ENCODE measurements at regions not wholly inside any gene's neighbourhood (a gene's known extent, or its start where the extent isn't known, plus 50 kb on each side); places are given as distances from the start of the nearest gene placed in this dataset.
"Not testable (repeated sequence)": the region's sequence is repeated elsewhere in the genome, so short reads cannot be mapped to it uniquely, and the experiment has no call there.

DNA sequence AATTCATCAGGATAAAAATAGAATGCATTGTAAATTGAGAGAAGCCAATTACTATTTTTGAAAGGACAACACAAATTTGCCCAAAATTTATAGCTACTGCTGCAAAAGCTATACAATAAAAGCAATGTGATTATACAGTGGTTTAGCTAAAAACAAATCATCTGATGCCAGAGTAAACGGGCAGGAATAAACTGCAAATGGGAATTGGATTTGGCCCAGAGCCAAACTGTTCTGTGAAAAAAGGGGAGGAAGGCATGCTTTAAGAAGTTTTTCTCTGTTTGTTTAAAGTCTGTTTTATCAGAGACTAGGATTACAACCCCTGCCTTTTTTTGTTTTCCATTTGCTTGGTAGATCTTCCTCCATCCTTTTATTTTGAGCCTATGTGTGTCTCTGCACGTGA is 317.5 kb downstream of the LMO7 start:
- H3K27ac ChIP-seq (ENCODE audit: low read depth in 1 of 2, low read length in 1 of 2); H3K36me3 ChIP-seq (ENCODE audit: control insufficient read depth in 2 of 2, insufficient read depth in 2 of 2, low read length in 1 of 2); H3K4me3 ChIP-seq (ENCODE audit: low read length in 2 of 2); H3K9me3 ChIP-seq (ENCODE audit: control insufficient read depth in 2 of 2, insufficient read depth in 1 of 2, low read length in 1 of 2); H3K27me3 ChIP-seq (ENCODE audit: control insufficient read depth in 2 of 2, insufficient read depth in 1 of 2, low read length in 1 of 2); H3K4me1 ChIP-seq (ENCODE audit: control insufficient read depth in 2 of 2, insufficient read depth in 2 of 2, low read length in 2 of 2); DNase-seq (ENCODE audit: low read depth in 6 of 9, low spot score in 9 of 9): not testable (repeated sequence)
- WGBS: 89% methylated on average over 2 of the region's 2 CpGs

DNA sequence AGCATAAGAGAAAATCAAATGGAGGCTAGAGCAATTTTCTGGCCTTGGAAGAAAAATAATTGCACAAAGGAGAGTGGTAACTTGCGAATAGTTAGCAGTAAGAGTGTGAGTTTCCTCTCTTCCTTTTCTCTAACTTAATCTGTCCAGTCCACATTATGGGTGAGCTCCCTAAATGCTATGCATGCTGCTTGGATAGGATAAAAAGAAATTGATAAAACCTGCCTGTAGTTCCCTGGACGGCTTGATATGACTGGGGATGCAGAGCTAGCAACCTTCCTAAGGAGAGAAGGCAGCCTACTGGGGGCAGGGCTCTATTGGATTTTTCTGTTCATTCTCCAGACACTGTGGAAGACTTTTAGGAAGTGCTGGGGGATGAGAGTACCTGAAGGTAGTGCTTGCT is 311.3 kb downstream of the LMO7 start:
- DNase-seq (ENCODE audit: low read depth in 6 of 9, low spot score in 9 of 9): no peak
- no peak overlapping the region for H3K4me3 ChIP-seq (ENCODE audit: low read length in 2 of 2)
- H3K4me1 ChIP-seq (ENCODE audit: control insufficient read depth in 2 of 2, insufficient read depth in 2 of 2, low read length in 2 of 2): no peaks in the 10 kb centered on the region
- no peaks in the 10 kb centered on the region for H3K36me3 ChIP-seq (ENCODE audit: control insufficient read depth in 2 of 2, insufficient read depth in 2 of 2, low read length in 1 of 2)
- no peaks in the 10 kb centered on the region for H3K27me3 ChIP-seq (ENCODE audit: control insufficient read depth in 2 of 2, insufficient read depth in 1 of 2, low read length in 1 of 2)
- H3K27ac ChIP-seq (ENCODE audit: low read depth in 1 of 2, low read length in 1 of 2): no peak overlapping the region
- H3K9me3 ChIP-seq (ENCODE audit: control insufficient read depth in 2 of 2, insufficient read depth in 1 of 2, low read length in 1 of 2): no peaks in the 10 kb centered on the region
- whole genome bisulfite sequencing: 97% methylated on average over 2 of the region's 2 CpGs

DNA sequence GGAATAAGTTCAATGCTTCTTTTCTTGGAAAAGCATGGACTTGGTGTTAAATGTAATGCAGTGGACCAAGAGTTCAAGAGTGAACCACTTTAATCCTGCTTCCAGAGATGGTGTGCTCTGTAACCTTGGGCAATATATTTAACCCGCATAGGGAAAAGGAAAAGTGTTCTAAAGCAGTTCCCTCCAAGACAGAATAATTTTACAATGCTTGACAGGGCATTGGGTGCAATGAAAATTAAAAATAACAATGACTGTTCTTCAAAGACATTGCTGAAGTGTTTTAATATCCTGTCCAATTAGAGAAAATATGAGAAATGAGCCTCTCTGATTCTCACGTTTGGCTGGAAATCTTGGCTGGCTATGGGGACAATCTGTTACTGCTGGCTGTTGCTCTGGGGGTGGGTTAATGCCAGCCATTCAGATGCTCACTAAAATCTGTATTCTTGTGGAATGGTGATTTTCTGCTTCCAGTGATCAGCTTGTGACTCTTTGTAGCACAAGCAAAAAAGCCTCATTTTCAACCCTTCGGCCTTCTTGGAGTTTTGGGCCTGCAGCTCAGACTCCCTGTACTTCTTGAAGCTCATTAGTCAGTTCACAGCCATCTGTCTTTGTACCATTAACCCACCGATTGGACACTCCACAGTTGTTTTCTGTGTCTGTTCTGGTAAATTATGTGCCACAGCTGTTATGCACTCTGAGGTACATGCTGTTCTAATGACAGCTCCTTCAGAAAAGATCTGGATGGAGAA is 310.6 kb downstream of the LMO7 start:
- H3K27me3 ChIP-seq (ENCODE audit: control insufficient read depth in 2 of 2, insufficient read depth in 1 of 2, low read length in 1 of 2): no peaks in the 10 kb centered on the region
- H3K36me3 ChIP-seq (ENCODE audit: control insufficient read depth in 2 of 2, insufficient read depth in 2 of 2, low read length in 1 of 2): no peaks in the 10 kb centered on the region
- no peaks in the 10 kb centered on the region for H3K4me1 ChIP-seq (ENCODE audit: control insufficient read depth in 2 of 2, insufficient read depth in 2 of 2, low read length in 2 of 2)
- 97% methylated on average over 4 of the region's 4 CpGs for WGBS
- no peaks in the 10 kb centered on the region for H3K9me3 ChIP-seq (ENCODE audit: control insufficient read depth in 2 of 2, insufficient read depth in 1 of 2, low read length in 1 of 2)
- H3K4me3 ChIP-seq (ENCODE audit: low read length in 2 of 2): no peak overlapping the region
- H3K27ac ChIP-seq (ENCODE audit: low read depth in 1 of 2, low read length in 1 of 2): no peak overlapping the region
- no peak for DNase-seq (ENCODE audit: low read depth in 6 of 9, low spot score in 9 of 9)

DNA sequence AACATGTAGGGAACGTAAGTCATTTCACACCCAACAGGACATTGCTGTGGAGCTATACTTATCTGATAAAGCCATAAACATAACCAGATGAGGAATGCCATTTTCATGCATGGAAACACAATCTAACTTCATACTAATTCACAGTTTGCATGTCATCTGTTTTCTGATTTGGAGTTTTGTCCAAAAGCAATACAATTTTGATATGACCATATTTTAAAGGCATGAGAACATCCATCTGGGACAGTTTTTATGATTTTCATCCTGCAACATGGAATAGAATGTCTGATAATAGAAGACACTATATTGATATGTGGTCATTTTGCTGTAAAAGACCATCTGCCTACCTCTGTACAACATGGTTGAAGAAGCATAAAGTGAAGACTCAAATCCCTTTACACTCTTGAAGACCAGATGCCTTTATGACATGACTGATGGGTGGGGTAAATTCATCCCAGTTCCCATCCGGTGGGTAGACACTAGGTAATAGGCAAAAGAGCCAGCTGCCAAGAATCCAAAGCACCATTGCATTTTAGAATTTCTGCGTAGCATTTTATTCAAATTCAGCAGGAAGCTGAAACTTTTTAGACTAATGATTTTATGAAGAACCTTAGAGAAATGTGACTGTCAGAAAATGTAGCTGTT is 309.8 kb downstream of the LMO7 start:
- DNase-seq (ENCODE audit: low read depth in 6 of 9, low spot score in 9 of 9): no peak
- no peak overlapping the region for H3K27ac ChIP-seq (ENCODE audit: low read depth in 1 of 2, low read length in 1 of 2)

DNA sequence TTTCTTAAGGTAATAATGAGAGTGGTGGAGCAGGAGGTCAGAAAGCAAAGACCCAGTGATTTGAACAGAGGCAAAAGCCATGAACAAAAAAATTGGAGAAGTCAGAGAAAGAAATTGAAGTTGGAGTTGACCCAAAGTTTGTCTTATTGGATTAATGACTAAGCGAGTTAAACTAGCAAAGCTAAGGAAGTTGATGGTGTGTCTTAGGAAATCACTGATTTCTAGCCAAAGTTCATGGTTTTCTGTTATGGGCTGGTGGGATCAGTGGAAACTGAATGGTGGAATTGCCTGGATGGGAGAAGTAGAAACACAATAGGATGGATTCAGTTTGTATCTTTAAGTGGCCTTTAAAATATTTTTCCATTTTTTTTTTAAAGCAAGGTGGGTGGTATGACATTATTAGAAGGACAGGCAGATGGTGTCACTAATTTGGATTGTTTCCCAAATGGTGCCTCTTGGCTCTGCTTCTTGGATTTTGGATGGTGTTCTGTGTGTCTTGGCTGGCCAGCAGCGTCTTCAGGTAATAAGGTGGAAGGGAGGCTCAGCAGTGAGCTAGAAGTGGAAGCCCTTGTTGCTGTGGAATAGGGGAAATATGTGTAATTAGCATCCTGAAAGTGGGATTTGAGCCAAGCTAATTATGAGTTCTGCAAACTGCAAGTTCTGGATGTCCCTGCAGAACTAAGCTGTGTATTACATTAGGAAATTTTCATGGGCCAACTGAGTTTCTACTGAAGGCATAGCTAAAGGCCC is 302.9 kb downstream of the LMO7 start:
- 87% methylated on average over 2 of the region's 2 CpGs for WGBS
- H3K9me3 ChIP-seq (ENCODE audit: control insufficient read depth in 2 of 2, insufficient read depth in 1 of 2, low read length in 1 of 2): no peaks in the 10 kb centered on the region
- no peak overlapping the region for H3K4me3 ChIP-seq (ENCODE audit: low read length in 2 of 2)
- DNase-seq (ENCODE audit: low read depth in 6 of 9, low spot score in 9 of 9): no peak
- no peaks in the 10 kb centered on the region for H3K4me1 ChIP-seq (ENCODE audit: control insufficient read depth in 2 of 2, insufficient read depth in 2 of 2, low read length in 2 of 2)
- H3K36me3 ChIP-seq (ENCODE audit: control insufficient read depth in 2 of 2, insufficient read depth in 2 of 2, low read length in 1 of 2): no peaks in the 10 kb centered on the region
- H3K27me3 ChIP-seq (ENCODE audit: control insufficient read depth in 2 of 2, insufficient read depth in 1 of 2, low read length in 1 of 2): no peaks in the 10 kb centered on the region
- H3K27ac ChIP-seq (ENCODE audit: low read depth in 1 of 2, low read length in 1 of 2): no peak overlapping the region

More for the DNA sequence above, 309.8 kb downstream of the LMO7 start:
- Histone ChIP-seq H3K4me1 (ENCODE audit: control insufficient read depth in 2 of 2, insufficient read depth in 2 of 2, low read length in 2 of 2) (no peaks in the 10 kb centered on the region), H3K27me3 (ENCODE audit: control insufficient read depth in 2 of 2, insufficient read depth in 1 of 2, low read length in 1 of 2) (no peaks in the 10 kb centered on the region), H3K36me3 (ENCODE audit: control insufficient read depth in 2 of 2, insufficient read depth in 2 of 2, low read length in 1 of 2) (no peaks in the 10 kb centered on the region), H3K4me3 (ENCODE audit: low read length in 2 of 2) (no peak overlapping the region), H3K9me3 (ENCODE audit: control insufficient read depth in 2 of 2, insufficient read depth in 1 of 2, low read length in 1 of 2) (no peaks in the 10 kb centered on the region)
- WGBS: 97% methylated on average over 3 of the region's 3 CpGs

DNA sequence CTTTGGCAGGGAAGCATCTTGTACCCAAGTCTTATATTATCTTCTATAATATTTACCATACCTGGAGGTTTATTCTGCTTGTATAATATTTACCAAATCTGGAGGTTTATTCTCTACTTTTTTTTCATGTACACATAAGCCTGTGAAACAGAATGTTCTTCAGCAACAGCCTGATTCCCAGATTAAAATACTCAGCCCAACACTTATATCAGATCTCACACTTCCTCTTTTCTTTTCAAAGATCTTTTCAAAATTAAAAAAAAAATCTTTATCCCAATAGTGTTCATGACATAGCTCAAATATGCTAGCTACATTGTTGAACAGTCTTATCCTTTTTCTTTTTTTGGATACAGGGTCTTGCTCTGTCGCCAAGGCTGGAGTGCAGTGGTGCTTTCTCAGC is 300.7 kb downstream of the LMO7 start:
- H3K9me3 ChIP-seq (ENCODE audit: control insufficient read depth in 2 of 2, insufficient read depth in 1 of 2, low read length in 1 of 2): no peaks in the 10 kb centered on the region
- DNase-seq (ENCODE audit: low read depth in 6 of 9, low spot score in 9 of 9): no peak
- no peaks in the 10 kb centered on the region for H3K4me1 ChIP-seq (ENCODE audit: control insufficient read depth in 2 of 2, insufficient read depth in 2 of 2, low read length in 2 of 2)
- H3K27ac ChIP-seq (ENCODE audit: low read depth in 1 of 2, low read length in 1 of 2): no peak overlapping the region
- H3K36me3 ChIP-seq (ENCODE audit: control insufficient read depth in 2 of 2, insufficient read depth in 2 of 2, low read length in 1 of 2): no peaks in the 10 kb centered on the region
- no peaks in the 10 kb centered on the region for H3K27me3 ChIP-seq (ENCODE audit: control insufficient read depth in 2 of 2, insufficient read depth in 1 of 2, low read length in 1 of 2)
- no peak overlapping the region for H3K4me3 ChIP-seq (ENCODE audit: low read length in 2 of 2)
- 94% methylated on average over 1 of the region's 1 CpG for WGBS

DNA sequence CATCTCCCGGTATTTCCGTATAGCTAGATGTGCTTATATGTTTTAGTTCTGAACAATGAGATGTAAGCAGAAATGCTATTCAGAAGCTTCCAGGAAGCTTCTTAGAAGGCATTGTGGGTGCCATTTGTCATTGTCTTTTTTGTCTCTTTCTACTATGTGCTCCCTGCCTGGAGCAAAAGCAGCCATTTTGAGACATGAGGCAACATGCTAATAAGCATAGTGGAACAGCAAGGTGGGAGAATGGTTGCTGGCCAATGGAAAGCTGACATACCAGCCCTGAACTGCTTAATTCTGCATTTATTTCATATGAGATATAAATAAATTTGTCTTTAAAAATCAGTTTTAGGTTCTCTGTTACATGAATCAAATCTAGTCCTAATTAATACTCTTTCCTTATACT is 299.7 kb downstream of the LMO7 start:
- no peak overlapping the region for H3K27ac ChIP-seq (ENCODE audit: low read depth in 1 of 2, low read length in 1 of 2)
- no peak overlapping the region for H3K4me3 ChIP-seq (ENCODE audit: low read length in 2 of 2)
- H3K9me3 ChIP-seq (ENCODE audit: control insufficient read depth in 2 of 2, insufficient read depth in 1 of 2, low read length in 1 of 2): no peaks in the 10 kb centered on the region
- H3K36me3 ChIP-seq (ENCODE audit: control insufficient read depth in 2 of 2, insufficient read depth in 2 of 2, low read length in 1 of 2): no peaks in the 10 kb centered on the region
- WGBS: 67% methylated on average over 2 of the region's 2 CpGs
- no peak for DNase-seq (ENCODE audit: low read depth in 6 of 9, low spot score in 9 of 9)
- no peaks in the 10 kb centered on the region for H3K4me1 ChIP-seq (ENCODE audit: control insufficient read depth in 2 of 2, insufficient read depth in 2 of 2, low read length in 2 of 2)
- H3K27me3 ChIP-seq (ENCODE audit: control insufficient read depth in 2 of 2, insufficient read depth in 1 of 2, low read length in 1 of 2): no peaks in the 10 kb centered on the region

DNA sequence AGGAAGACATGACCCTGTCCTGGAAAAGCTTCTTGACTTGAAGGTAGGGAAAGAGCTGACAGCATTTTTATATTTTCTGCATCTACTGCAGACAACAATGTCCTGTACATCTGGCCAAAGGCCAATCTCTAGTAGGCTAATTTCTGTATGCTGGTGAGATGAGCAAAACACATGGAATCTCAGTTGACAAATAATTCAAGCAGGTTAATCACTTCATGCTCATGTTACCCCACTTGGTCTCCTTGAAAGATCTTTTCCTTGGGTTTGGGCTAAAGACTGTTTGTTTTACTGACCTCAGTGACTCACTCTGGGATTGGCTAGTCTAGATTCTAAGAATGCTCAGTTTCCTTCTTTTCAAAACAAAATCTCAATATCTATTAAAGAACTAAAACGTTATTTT is 298.8 kb downstream of the LMO7 start:
- Histone ChIP-seq H3K4me1 (ENCODE audit: control insufficient read depth in 2 of 2, insufficient read depth in 2 of 2, low read length in 2 of 2) (no peaks in the 10 kb centered on the region), H3K27ac (ENCODE audit: low read depth in 1 of 2, low read length in 1 of 2) (no peak overlapping the region), H3K27me3 (ENCODE audit: control insufficient read depth in 2 of 2, insufficient read depth in 1 of 2, low read length in 1 of 2) (no peaks in the 10 kb centered on the region), H3K9me3 (ENCODE audit: control insufficient read depth in 2 of 2, insufficient read depth in 1 of 2, low read length in 1 of 2) (no peaks in the 10 kb centered on the region), H3K4me3 (ENCODE audit: low read length in 2 of 2) (no peak overlapping the region), H3K36me3 (ENCODE audit: control insufficient read depth in 2 of 2, insufficient read depth in 2 of 2, low read length in 1 of 2) (no peaks in the 10 kb centered on the region)
- no peak for DNase-seq (ENCODE audit: low read depth in 6 of 9, low spot score in 9 of 9)
- 89% methylated on average over 1 of the region's 1 CpG for WGBS

DNA sequence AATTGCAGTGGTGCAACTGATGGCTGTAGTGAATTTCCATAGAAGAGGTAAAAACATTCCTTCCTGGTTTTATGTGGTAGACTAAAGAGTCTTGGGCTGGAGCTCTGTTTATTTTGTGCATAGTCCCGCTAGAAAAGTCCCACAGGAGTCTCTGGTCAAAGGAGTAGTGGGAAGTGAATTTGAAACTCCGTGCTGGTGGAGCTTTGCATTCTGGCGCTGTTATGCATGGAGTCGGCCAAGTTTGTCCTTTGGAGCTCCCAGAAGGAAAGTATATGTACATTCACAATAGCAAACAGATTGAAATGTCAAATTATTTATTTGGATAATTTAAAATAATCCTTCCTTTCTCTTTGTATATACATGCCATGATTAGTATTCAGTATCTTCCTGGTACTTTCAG is 296.5 kb downstream of the LMO7 start:
- H3K4me1 ChIP-seq (ENCODE audit: control insufficient read depth in 2 of 2, insufficient read depth in 2 of 2, low read length in 2 of 2): no peaks in the 10 kb centered on the region
- H3K9me3 ChIP-seq (ENCODE audit: control insufficient read depth in 2 of 2, insufficient read depth in 1 of 2, low read length in 1 of 2): no peaks in the 10 kb centered on the region
- WGBS: 96% methylated on average over 4 of the region's 4 CpGs

More for the DNA sequence above, 296.5 kb downstream of the LMO7 start:
- Histone ChIP-seq H3K27ac (ENCODE audit: low read depth in 1 of 2, low read length in 1 of 2) (no peak overlapping the region), H3K27me3 (ENCODE audit: control insufficient read depth in 2 of 2, insufficient read depth in 1 of 2, low read length in 1 of 2) (no peaks in the 10 kb centered on the region), H3K4me3 (ENCODE audit: low read length in 2 of 2) (no peak overlapping the region), H3K36me3 (ENCODE audit: control insufficient read depth in 2 of 2, insufficient read depth in 2 of 2, low read length in 1 of 2) (no peaks in the 10 kb centered on the region)
- no peak for DNase-seq (ENCODE audit: low read depth in 6 of 9, low spot score in 9 of 9)

All from thymus (tissue), 11 donors.